Astrocyte (in vitro differentiated cells and primary cell): ENCODE measurements at regions not wholly inside any gene's neighbourhood (a gene's known extent, or its start where the extent isn't known, plus 50 kb on each side); places are given as distances from the start of the nearest gene placed in this dataset.

Experiments used
- DNase-seq: peaks from one replicate; pipeline ENCODE4 v3.0.0-alpha.2; 2010; ENCODE audit warnings: low read depth
- FAIRE-seq: peaks from 2 replicates; lab custom pipeline; 2011; peaks lifted over from hg19 to GRCh38; lab: Jason Lieb, UNC
- H2AFZ ChIP-seq: 2 replicates; pipeline ENCODE4 v1.6.0; 2012; ENCODE audit warnings: low read depth, low read length, inconsistent platforms
- H3K27ac ChIP-seq: 2 replicates; pipeline ENCODE4 v1.5.1; 2011; ENCODE audit warnings: low read depth, low read length, inconsistent platforms
- H3K27me3 ChIP-seq: 2 replicates; pipeline ENCODE4 v1.6.0; 2011; ENCODE audit warnings: low read length, inconsistent platforms; ENCODE audit not compliant: insufficient read depth
- H3K36me3 ChIP-seq: 2 replicates; pipeline ENCODE4 v1.5.1; 2011; ENCODE audit warnings: low read length, inconsistent platforms; ENCODE audit not compliant: insufficient read depth
- H3K4me1 ChIP-seq: 2 replicates; pipeline ENCODE4 v1.5.1; 2011; ENCODE audit warnings: low read length, inconsistent platforms; ENCODE audit not compliant: insufficient read depth
- H3K4me2 ChIP-seq: 2 replicates; pipeline ENCODE4 v1.6.0; 2012; ENCODE audit warnings: low read length, inconsistent platforms
- H3K4me3 ChIP-seq: 2 replicates; pipeline ENCODE4 v1.5.1; 2011; ENCODE audit warnings: low read depth, mild to moderate bottlenecking, low read length, inconsistent platforms; ENCODE audit not compliant: insufficient read depth
- H3K79me2 ChIP-seq: 2 replicates; pipeline ENCODE4 v1.6.0; 2012; ENCODE audit warnings: mild to moderate bottlenecking, low read length, inconsistent platforms; ENCODE audit not compliant: insufficient read depth
- H3K9ac ChIP-seq: 2 replicates; pipeline ENCODE4 v1.6.0; 2012; ENCODE audit warnings: mild to moderate bottlenecking, low read length, inconsistent platforms
- H3K9me3 ChIP-seq: 2 replicates; pipeline ENCODE4 v1.5.1; 2012; ENCODE audit warnings: low read depth, mild to moderate bottlenecking, low read length, inconsistent platforms; ENCODE audit not compliant: insufficient read depth
- H4K20me1 ChIP-seq: 2 replicates; pipeline ENCODE4 v1.6.0; 2012; ENCODE audit warnings: low read length, inconsistent platforms; ENCODE audit not compliant: insufficient read depth
- H3K27ac Mint-ChIP-seq: one replicate; pipeline ENCODE4 v1.8.0; 2021; ENCODE audit warnings: mild to moderate bottlenecking, mixed read lengths; ENCODE audit not compliant: unreplicated experiment
- H3K27me3 Mint-ChIP-seq: one replicate; pipeline ENCODE4 v1.8.0; 2021; ENCODE audit warnings: low read depth, mixed read lengths; ENCODE audit not compliant: unreplicated experiment
- H3K36me3 Mint-ChIP-seq: one replicate; pipeline ENCODE4 v1.8.0; 2021; ENCODE audit warnings: low read depth, mixed read lengths; ENCODE audit not compliant: unreplicated experiment
- H3K4me1 Mint-ChIP-seq: one replicate; pipeline ENCODE4 v1.8.0; 2021; ENCODE audit warnings: low read depth, mixed read lengths; ENCODE audit not compliant: unreplicated experiment
- H3K4me3 Mint-ChIP-seq: one replicate; pipeline ENCODE4 v1.8.0; 2021; ENCODE audit warnings: mild to moderate bottlenecking, moderate library complexity, mixed read lengths; ENCODE audit not compliant: unreplicated experiment
- H3K9me3 Mint-ChIP-seq: one replicate; pipeline ENCODE4 v1.8.0; 2021; ENCODE audit warnings: mild to moderate bottlenecking, mixed read lengths; ENCODE audit not compliant: unreplicated experiment
- EZH2 ChIP-seq: IDR thresholded peaks from 2 replicates; pipeline ENCODE4 v1.6.1; 2012; ENCODE audit warnings: mild to moderate bottlenecking, low read length, inconsistent platforms; ENCODE audit not compliant: insufficient read depth
- TF ChIP-seq, protein P1 (sequence below): IDR thresholded peaks from 2 replicates; pipeline ENCODE4 v1.5.1; 2011; ENCODE audit warnings: low read depth, mild to moderate bottlenecking, inconsistent platforms, low read length, moderate library complexity; ENCODE audit not compliant: insufficient read depth

DNA sequence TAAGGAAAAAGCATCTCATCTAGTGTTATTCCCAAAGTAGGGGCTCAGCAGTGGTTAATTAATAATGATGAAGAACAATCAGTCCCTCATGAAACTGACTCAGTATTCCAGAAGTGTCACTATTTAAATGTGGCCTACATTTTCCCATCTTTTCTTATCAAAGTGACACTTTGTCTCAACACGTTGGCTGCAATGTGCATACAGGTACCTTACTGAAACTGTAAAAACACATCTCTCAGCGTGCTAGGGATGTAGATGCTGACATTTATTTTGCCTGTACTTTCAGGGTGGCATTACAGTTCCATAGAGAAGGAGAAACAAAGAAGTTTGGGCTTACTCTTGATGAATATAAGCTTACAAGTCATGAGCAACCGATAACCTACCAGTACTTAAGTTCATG, 58.3 kb upstream of the FAT3 start:
- Mint-ChIP-seq H3K27me3 (no peaks in the 10 kb centered on the region), H3K4me3 (no peak overlapping the region), H3K9me3 (peaks cover 9% of the 10 kb centered on the region), H3K36me3 (no peaks in the 10 kb centered on the region), H3K4me1 (no peaks in the 10 kb centered on the region), H3K27ac (no peak overlapping the region)
- no peaks in the 10 kb centered on the region for H3K4me1 ChIP-seq
- H3K4me2 ChIP-seq = no peak overlapping the region
- H3K27ac ChIP-seq = no peak overlapping the region
- H3K79me2 ChIP-seq = no peaks in the 10 kb centered on the region
- H3K9me3 ChIP-seq = no peaks in the 10 kb centered on the region
- TF ChIP-seq EZH2 = no peak
- TF ChIP-seq, protein P1, sequence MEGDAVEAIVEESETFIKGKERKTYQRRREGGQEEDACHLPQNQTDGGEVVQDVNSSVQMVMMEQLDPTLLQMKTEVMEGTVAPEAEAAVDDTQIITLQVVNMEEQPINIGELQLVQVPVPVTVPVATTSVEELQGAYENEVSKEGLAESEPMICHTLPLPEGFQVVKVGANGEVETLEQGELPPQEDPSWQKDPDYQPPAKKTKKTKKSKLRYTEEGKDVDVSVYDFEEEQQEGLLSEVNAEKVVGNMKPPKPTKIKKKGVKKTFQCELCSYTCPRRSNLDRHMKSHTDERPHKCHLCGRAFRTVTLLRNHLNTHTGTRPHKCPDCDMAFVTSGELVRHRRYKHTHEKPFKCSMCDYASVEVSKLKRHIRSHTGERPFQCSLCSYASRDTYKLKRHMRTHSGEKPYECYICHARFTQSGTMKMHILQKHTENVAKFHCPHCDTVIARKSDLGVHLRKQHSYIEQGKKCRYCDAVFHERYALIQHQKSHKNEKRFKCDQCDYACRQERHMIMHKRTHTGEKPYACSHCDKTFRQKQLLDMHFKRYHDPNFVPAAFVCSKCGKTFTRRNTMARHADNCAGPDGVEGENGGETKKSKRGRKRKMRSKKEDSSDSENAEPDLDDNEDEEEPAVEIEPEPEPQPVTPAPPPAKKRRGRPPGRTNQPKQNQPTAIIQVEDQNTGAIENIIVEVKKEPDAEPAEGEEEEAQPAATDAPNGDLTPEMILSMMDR = no peak
- H3K4me3 ChIP-seq = no peak overlapping the region
- no peak overlapping the region for H2AFZ ChIP-seq
- DNase-seq (no peak), FAIRE-seq (no peak)
- no peaks in the 10 kb centered on the region for H3K36me3 ChIP-seq
- no peak overlapping the region for H3K9ac ChIP-seq
- H3K27me3 ChIP-seq = no peaks in the 10 kb centered on the region
- H4K20me1 ChIP-seq = no peaks in the 10 kb centered on the region

DNA sequence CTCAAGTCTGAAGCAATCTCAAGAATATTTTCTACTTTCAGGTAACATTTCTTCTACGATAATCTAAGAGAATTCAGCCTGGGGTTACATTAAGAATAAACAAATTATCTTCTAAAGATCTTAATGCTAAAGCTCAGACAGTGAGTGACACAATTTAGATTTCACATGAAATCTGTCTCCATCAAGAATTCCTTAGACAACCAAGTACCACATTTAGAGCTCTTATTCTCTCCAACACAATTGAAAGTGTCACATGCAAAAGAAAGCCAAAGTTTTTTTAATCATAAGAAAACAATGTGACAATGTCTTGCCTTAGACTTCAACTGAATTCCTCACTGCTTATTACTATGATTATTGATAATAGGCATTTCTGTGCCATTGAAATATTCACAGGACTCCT, 60.7 kb upstream of the FAT3 start:
- Histone ChIP-seq H3K4me3 (no peak overlapping the region), H3K4me1 (no peaks in the 10 kb centered on the region), H2AFZ (no peak overlapping the region), H3K27me3 (no peaks in the 10 kb centered on the region), H3K79me2 (no peaks in the 10 kb centered on the region), H4K20me1 (no peaks in the 10 kb centered on the region), H3K36me3 (no peaks in the 10 kb centered on the region), H3K27ac (no peak overlapping the region), H3K9me3 (no peaks in the 10 kb centered on the region), H3K4me2 (no peak overlapping the region), H3K9ac (no peak overlapping the region)
- H3K9me3 Mint-ChIP-seq = peaks cover 2% of the 10 kb centered on the region
- no peaks in the 10 kb centered on the region for H3K36me3 Mint-ChIP-seq
- H3K27ac Mint-ChIP-seq = no peak overlapping the region
- no peak for TF ChIP-seq EZH2
- TF ChIP-seq, protein P1 = no peak
- no peaks in the 10 kb centered on the region for H3K27me3 Mint-ChIP-seq
- DNase-seq (no peak), FAIRE-seq (no peak)
- no peaks in the 10 kb centered on the region for H3K4me1 Mint-ChIP-seq
- H3K4me3 Mint-ChIP-seq = no peak overlapping the region

DNA sequence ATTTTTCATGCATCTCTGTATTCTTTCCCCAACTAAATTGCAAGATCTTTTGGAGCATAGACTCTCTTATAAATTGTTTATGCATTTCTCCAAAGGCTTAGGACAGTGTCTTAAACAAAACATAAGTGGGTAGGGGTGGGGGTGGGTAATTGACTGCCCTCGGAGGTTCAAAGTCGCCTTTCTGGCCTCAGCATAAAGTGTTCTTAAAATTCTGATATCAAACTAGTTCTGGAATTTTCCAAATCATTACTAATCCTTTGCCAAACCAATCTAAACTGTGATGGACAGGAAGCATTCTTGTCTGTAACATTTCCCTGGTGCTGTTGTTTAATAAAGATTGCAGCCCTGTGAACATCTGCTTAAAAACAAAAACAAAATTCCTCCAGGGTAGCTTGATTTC, 61.8 kb upstream of the FAT3 start:
- no peak overlapping the region for H3K4me3 Mint-ChIP-seq
- Histone ChIP-seq H4K20me1 (no peaks in the 10 kb centered on the region), H3K4me1 (no peaks in the 10 kb centered on the region), H3K4me3 (no peak overlapping the region), H3K9me3 (no peaks in the 10 kb centered on the region), H3K36me3 (no peaks in the 10 kb centered on the region), H2AFZ (no peak overlapping the region), H3K79me2 (no peaks in the 10 kb centered on the region), H3K9ac (no peak overlapping the region), H3K27ac (no peak overlapping the region), H3K27me3 (no peaks in the 10 kb centered on the region), H3K4me2 (no peak overlapping the region)
- DNase-seq (no peak), FAIRE-seq (no peak)
- no peak for TF ChIP-seq EZH2
- TF ChIP-seq, protein P1 = no peak
- H3K9me3 Mint-ChIP-seq = no peaks in the 10 kb centered on the region
- H3K27ac Mint-ChIP-seq = no peak overlapping the region
- no peaks in the 10 kb centered on the region for H3K36me3 Mint-ChIP-seq
- H3K27me3 Mint-ChIP-seq = no peaks in the 10 kb centered on the region
- H3K4me1 Mint-ChIP-seq = no peaks in the 10 kb centered on the region
